Type B pancreatic cell (in vitro differentiated cells): ENCODE measurements at regions not wholly inside any gene's neighbourhood (a gene's known extent, or its start where the extent isn't known, plus 50 kb on each side); places are given as distances from the start of the nearest gene placed in this dataset.

Experiments used
- DNase-seq: peaks from one replicate; pipeline ENCODE4 v3.0.0; 2021; ENCODE audit warnings: mixed read lengths; ENCODE audit not compliant: unreplicated experiment; ENCODE audit errors: extremely low spot score
- H3K27ac Mint-ChIP-seq: 2 replicates; pipeline ENCODE4 v1.8.0; 2021; ENCODE audit warnings: mild to moderate bottlenecking, mixed read lengths
- H3K27me3 Mint-ChIP-seq: 2 replicates; pipeline ENCODE4 v1.8.0; 2021; ENCODE audit warnings: mixed read lengths
- H3K36me3 Mint-ChIP-seq: 2 replicates; pipeline ENCODE4 v1.8.0; 2021; ENCODE audit warnings: mixed read lengths
- H3K4me1 Mint-ChIP-seq: one replicate; pipeline ENCODE4 v1.8.0; 2021; ENCODE audit warnings: mixed read lengths; ENCODE audit not compliant: unreplicated experiment
- H3K4me3 Mint-ChIP-seq: 2 replicates; pipeline ENCODE4 v1.8.0; 2021; ENCODE audit warnings: mild to moderate bottlenecking, mixed read lengths
- H3K9me3 Mint-ChIP-seq: 2 replicates; pipeline ENCODE4 v1.8.0; 2021; ENCODE audit warnings: mixed read lengths
- TF ChIP-seq, protein P1 (sequence below): fragments of 200-600 bp; sonication (generic); conservative IDR thresholded peaks from 2 replicates; pipeline ENCODE4 v1.5.0; 2021; ENCODE audit warnings: antibody characterized with exemption, mild to moderate bottlenecking

DNA sequence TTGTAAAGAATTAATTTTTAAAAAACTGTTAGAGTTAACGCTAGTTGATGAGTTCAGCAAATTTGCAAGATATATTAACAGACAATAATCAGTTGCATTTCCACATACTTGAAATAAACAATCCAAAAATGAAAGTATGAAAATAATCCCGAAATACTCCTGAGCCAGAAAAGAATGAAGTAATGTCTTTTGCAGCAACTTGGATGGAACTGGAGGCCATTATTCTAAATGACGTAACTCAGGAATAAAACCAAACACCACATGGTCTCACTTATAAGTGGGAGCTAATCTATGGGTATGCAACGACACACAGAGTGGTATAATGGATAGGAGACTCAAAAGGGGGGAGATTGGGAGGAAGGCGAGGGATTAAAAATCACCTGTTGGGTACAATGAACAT lies 872.9 kb upstream of the GJE1 start:
- no peak overlapping the region for H3K27ac Mint-ChIP-seq
- H3K9me3 Mint-ChIP-seq = no peaks in the 10 kb centered on the region
- no peaks in the 10 kb centered on the region for H3K4me1 Mint-ChIP-seq
- TF ChIP-seq, protein P1, sequence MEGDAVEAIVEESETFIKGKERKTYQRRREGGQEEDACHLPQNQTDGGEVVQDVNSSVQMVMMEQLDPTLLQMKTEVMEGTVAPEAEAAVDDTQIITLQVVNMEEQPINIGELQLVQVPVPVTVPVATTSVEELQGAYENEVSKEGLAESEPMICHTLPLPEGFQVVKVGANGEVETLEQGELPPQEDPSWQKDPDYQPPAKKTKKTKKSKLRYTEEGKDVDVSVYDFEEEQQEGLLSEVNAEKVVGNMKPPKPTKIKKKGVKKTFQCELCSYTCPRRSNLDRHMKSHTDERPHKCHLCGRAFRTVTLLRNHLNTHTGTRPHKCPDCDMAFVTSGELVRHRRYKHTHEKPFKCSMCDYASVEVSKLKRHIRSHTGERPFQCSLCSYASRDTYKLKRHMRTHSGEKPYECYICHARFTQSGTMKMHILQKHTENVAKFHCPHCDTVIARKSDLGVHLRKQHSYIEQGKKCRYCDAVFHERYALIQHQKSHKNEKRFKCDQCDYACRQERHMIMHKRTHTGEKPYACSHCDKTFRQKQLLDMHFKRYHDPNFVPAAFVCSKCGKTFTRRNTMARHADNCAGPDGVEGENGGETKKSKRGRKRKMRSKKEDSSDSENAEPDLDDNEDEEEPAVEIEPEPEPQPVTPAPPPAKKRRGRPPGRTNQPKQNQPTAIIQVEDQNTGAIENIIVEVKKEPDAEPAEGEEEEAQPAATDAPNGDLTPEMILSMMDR = no peak
- no peaks in the 10 kb centered on the region for H3K27me3 Mint-ChIP-seq
- H3K36me3 Mint-ChIP-seq = no peaks in the 10 kb centered on the region
- no peak for DNase-seq
- no peak overlapping the region for H3K4me3 Mint-ChIP-seq

DNA sequence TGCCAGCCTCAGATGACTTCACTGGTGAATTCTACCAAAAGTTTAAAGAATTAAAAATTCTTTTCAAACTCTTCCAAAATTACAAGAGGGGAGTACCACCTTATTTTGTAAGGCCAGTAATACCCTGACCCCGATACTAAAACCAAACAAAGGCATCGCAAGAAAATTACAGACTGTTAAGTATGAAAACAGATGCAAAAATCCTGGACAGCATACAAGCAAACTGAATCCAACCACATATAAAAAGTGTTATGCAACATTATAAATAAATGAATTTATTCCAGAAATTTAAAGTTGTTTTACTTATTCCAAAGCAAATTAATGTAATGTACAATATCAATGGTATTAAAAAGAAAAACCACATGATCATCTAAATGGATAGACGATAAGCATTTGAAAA lies 873.6 kb upstream of the GJE1 start:
- no peak overlapping the region for H3K4me3 Mint-ChIP-seq
- no peaks in the 10 kb centered on the region for H3K27me3 Mint-ChIP-seq
- no peak for DNase-seq
- no peaks in the 10 kb centered on the region for H3K9me3 Mint-ChIP-seq
- no peak overlapping the region for H3K27ac Mint-ChIP-seq
- H3K36me3 Mint-ChIP-seq = no peaks in the 10 kb centered on the region
- TF ChIP-seq, protein P1 = no peak
- H3K4me1 Mint-ChIP-seq = no peaks in the 10 kb centered on the region

DNA sequence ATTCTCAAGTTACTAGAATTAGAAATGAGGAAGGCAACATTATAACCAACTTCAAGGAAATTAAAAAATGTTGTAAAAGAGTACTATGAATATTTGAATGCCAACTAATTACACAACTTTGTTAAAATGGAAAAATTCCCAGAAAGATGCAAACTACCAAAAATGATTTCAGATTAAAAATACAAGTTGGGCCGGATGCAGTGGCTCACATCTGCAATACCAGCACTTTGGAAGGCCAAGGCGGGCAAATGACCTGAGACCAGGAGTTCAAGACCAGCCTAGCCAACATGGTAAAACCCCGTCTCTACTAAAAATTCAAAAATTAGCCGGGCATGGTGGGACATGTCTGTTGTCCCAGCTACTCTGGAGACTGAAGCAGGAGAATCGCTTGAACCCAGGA lies 874.2 kb upstream of the GJE1 start:
- Mint-ChIP-seq H3K27me3 (no peaks in the 10 kb centered on the region), H3K4me1 (no peaks in the 10 kb centered on the region), H3K4me3 (no peak overlapping the region), H3K27ac (no peak overlapping the region), H3K36me3 (no peaks in the 10 kb centered on the region), H3K9me3 (no peaks in the 10 kb centered on the region)
- no peak for DNase-seq
- TF ChIP-seq, protein P1 = no peak

DNA sequence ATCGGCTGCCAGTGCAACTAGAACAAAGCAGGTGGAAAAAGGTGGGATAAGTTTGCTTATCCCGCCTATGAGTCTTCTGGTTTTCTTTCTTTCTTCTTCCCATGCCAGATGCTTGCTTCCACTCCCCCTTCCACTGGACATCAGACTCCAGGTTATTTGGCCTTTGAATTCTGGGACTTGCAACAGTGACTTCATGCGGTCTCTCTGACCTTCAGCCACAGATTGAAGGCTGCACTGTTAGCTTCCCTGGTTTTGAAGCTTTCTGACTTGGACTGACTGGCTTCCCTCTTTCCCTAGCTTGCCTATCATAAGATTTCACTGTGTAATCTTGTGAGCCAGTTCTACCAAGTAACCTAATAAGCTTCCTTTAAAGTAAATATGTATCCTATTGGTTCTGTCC lies 878.4 kb upstream of the GJE1 start:
- no peak for DNase-seq
- no peaks in the 10 kb centered on the region for H3K4me1 Mint-ChIP-seq
- TF ChIP-seq, protein P1 = no peak
- no peaks in the 10 kb centered on the region for H3K9me3 Mint-ChIP-seq
- no peaks in the 10 kb centered on the region for H3K36me3 Mint-ChIP-seq
- H3K27me3 Mint-ChIP-seq = no peaks in the 10 kb centered on the region
- H3K27ac Mint-ChIP-seq = no peak overlapping the region
- no peak overlapping the region for H3K4me3 Mint-ChIP-seq

DNA sequence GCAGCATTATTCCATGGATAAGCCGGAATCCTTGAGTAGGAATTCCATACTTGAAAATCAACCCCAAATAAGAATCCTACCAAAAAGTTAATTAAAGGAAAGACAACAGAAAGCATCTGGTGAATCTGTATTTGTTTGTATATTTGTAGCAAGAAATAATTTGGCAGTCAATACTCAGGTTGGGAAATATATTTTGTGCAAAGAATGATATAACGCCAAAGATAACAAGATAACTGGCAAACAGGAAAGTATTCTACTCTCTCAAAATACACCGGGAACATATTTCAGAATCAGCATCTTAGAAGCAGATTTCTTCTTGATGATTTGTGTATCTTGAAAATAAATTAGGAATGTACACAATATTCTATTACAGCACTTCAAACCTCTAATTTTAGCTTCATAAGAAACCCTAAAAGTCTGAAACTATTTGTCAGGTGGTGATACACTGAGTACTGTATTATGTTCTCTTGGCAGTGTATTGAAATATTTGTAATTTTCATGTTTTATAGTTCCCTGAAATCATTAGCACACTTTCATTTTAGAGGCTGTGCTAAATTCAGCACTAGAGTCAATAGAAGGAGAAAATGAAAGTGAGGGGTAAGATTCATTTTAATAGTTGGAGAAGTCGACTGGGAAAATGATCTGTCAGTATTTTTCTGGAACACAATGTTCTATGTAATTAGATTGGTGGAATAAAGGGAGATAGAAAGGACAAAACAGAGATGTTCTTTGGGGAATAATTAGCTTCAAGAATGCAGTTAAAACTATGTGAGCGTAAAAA lies 879.7 kb upstream of the GJE1 start:
- no peaks in the 10 kb centered on the region for H3K4me1 Mint-ChIP-seq
- H3K27ac Mint-ChIP-seq = no peak overlapping the region
- TF ChIP-seq, protein P1 = no peak
- DNase-seq = no peak
- no peaks in the 10 kb centered on the region for H3K27me3 Mint-ChIP-seq
- no peak overlapping the region for H3K4me3 Mint-ChIP-seq
- H3K36me3 Mint-ChIP-seq = no peaks in the 10 kb centered on the region
- no peaks in the 10 kb centered on the region for H3K9me3 Mint-ChIP-seq
